Neural progenitor cell (in vitro differentiated cells): ENCODE measurements at regions not wholly inside any gene's neighbourhood (a gene's known extent, or its start where the extent isn't known, plus 50 kb on each side); places are given as distances from the start of the nearest gene placed in this dataset.

Source experiments
- EZH2 ChIP-seq: fragments of 200-600 bp; sonication (generic); IDR thresholded peaks from 2 replicates; pipeline ENCODE4 v1.6.1; 2017; ENCODE audit warnings: antibody characterized with exemption, mild to moderate bottlenecking, moderate library complexity
- TF ChIP-seq, protein P1 (sequence below): fragments of 200-600 bp; sonication (generic); IDR thresholded peaks from 2 replicates; pipeline ENCODE4 v1.5.1; 2017; ENCODE audit warnings: antibody characterized with exemption, mild to moderate bottlenecking

DNA sequence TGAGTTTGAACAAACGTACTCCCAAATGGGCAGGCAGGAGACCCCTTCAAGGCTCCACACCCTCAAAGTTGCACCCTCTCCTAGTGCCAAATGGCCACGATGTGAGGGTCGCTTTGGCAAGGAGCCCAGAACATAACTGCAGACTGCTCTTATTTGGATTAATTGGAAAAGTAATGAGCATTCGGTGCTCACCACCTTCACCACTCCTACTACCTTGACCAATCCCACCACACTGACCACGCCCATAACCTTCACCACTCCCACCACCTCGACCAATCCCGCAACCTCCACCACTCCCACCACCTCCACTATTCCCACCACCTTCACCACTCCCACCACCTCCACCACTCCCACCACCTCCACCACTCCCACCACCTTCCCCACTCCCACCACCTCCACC lies 94.7 kb upstream of the PAX2 start:
- TF ChIP-seq, protein P1, sequence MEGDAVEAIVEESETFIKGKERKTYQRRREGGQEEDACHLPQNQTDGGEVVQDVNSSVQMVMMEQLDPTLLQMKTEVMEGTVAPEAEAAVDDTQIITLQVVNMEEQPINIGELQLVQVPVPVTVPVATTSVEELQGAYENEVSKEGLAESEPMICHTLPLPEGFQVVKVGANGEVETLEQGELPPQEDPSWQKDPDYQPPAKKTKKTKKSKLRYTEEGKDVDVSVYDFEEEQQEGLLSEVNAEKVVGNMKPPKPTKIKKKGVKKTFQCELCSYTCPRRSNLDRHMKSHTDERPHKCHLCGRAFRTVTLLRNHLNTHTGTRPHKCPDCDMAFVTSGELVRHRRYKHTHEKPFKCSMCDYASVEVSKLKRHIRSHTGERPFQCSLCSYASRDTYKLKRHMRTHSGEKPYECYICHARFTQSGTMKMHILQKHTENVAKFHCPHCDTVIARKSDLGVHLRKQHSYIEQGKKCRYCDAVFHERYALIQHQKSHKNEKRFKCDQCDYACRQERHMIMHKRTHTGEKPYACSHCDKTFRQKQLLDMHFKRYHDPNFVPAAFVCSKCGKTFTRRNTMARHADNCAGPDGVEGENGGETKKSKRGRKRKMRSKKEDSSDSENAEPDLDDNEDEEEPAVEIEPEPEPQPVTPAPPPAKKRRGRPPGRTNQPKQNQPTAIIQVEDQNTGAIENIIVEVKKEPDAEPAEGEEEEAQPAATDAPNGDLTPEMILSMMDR = no peak
- no peak for TF ChIP-seq EZH2
